AG09319 (cell line): ENCODE measurements at regions not wholly inside any gene's neighbourhood (a gene's known extent, or its start where the extent isn't known, plus 50 kb on each side); places are given as distances from the start of the nearest gene placed in this dataset.

ENCODE experiments used
- DNase-seq: peaks from one replicate; pipeline ENCODE4 v3.0.0-alpha.2; 2010; ENCODE audit warnings: low read depth; ENCODE audit errors: extremely low read depth
- CTCF ChIP-seq: IDR thresholded peaks from 2 replicates; pipeline ENCODE4 v1.5.1; 2011; ENCODE audit warnings: low read depth, mild to moderate bottlenecking, inconsistent platforms, low read length, moderate library complexity

DNA sequence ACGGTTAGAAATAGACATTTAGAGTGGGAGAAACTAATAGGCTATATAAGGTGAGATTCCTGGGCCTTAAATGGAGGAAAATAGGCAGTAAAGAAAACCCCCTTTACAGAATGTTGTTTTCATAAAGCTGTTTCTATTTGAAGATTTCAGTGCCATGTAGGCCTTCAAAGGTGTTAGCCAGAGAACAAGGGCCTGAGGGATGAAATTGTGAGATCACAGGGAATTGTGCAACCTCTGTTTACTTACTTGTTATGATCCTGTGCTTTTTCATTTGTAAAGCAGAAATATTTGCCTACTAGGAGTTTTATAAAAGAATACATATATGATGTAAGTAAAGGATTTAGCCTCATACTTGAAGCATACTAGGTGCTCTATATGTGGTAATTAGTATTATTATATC is 272.9 kb upstream of the ARX start:
- no peak for DNase-seq
- no peak for TF ChIP-seq CTCF

- no peak for DNase-seq
- TF ChIP-seq CTCF = no peak
Measured at GRCh38 chrX:25287521-25287920, 271.8 kb upstream of the ARX start.

DNA sequence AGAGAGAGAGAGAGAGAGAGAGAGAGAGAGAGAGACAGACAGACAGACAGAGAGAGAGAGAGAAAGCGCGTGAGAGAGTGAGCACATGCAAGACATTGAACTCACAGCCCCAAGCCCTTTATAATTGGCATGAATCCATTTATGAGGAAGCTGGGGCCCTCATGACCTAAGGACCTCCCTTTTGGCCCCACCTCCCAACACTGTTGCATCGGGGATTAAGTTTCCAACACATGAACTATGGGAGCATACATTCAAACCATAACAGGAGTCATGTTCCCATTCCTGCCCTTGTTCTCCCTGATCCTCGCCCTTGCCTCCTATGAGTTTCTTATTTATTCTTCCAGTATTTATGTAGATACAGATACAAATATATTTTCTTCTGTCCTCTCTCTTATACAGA is 269.8 kb upstream of the ARX start:
- no peak for TF ChIP-seq CTCF
- no peak for DNase-seq

GRCh38 chrX:25279510-25279909 is 263.7 kb upstream of the ARX start:
- no peak for DNase-seq
- no peak for TF ChIP-seq CTCF

DNA sequence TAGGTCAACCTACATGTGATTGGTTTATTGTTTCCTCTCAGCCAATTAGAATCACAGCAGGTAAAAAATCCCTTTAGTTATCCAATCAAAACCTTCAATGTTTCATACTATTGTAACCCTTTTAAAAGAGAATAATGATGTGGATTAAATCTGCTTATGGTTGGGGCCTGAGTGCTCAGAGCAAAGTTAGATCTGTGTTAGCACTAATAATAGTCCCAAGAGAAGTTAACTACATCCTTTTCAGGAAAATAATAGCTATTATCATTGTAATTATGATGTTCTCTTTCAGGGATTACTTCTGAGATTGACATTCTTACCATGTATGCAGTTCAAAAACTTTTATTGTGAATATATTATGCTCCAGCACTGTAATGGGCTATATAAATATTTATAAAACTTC is 262.6 kb upstream of the ARX start:
- DNase-seq = no peak
- TF ChIP-seq CTCF = no peak

GRCh38 chrX:25277574-25277973 is 261.8 kb upstream of the ARX start:
- no peak for DNase-seq

GRCh38 chrX:25275159-25275558 is 259.4 kb upstream of the ARX start:
- TF ChIP-seq CTCF = no peak
- DNase-seq = no peak

More at GRCh38 chrX:25277574-25277973, 261.8 kb upstream of the ARX start:
- TF ChIP-seq CTCF = no peak
